AG09309 (cell line): ENCODE measurements at regions not wholly inside any gene's neighbourhood (a gene's known extent, or its start where the extent isn't known, plus 50 kb on each side); places are given as distances from the start of the nearest gene placed in this dataset.

Experiments used
- DNase-seq: peaks from one replicate; pipeline ENCODE4 v3.0.0-alpha.2; 2010; ENCODE audit warnings: low read depth
- H3K4me3 ChIP-seq: 2 replicates; pipeline ENCODE4 v1.5.1; 2011; ENCODE audit warnings: mild to moderate bottlenecking, low read depth, low read length, moderate library complexity; ENCODE audit not compliant: control insufficient read depth
- CTCF ChIP-seq: IDR thresholded peaks from 2 replicates; pipeline ENCODE4 v1.5.1; 2011; ENCODE audit warnings: mild to moderate bottlenecking, low read depth, low read length, inconsistent platforms; ENCODE audit not compliant: insufficient read depth, control insufficient read depth; ENCODE audit errors: missing control alignments

- no peak for DNase-seq
These were observed 52.2 kb upstream of the ABCA1 start for GRCh38 chr9:104980039-104980654.

GRCh38 chr9:104981543-104982129 lies 53.7 kb upstream of the ABCA1 start:
- no peak overlapping the region for H3K4me3 ChIP-seq
- TF ChIP-seq CTCF = no peak
- DNase-seq = no peak

More at GRCh38 chr9:104980039-104980654, 52.2 kb upstream of the ABCA1 start:
- TF ChIP-seq CTCF = no peak
- no peak overlapping the region for H3K4me3 ChIP-seq

- no peak for DNase-seq
- H3K4me3 ChIP-seq = no peak overlapping the region
- no peak for TF ChIP-seq CTCF
These were observed 54.6 kb upstream of the ABCA1 start for GRCh38 chr9:104982543-104982942.

GRCh38 chr9:104983491-104983890 lies 55.5 kb upstream of the ABCA1 start:
- H3K4me3 ChIP-seq = no peak overlapping the region
- DNase-seq = no peak
- TF ChIP-seq CTCF = no peak

GRCh38 chr9:104984121-104984520 lies 56.2 kb upstream of the ABCA1 start:
- TF ChIP-seq CTCF = no peak
- no peak for DNase-seq
- H3K4me3 ChIP-seq = no peak overlapping the region

- no peak for DNase-seq
- H3K4me3 ChIP-seq = no peak overlapping the region
- TF ChIP-seq CTCF = no peak
These were observed 56.6 kb upstream of the ABCA1 start for GRCh38 chr9:104984542-104984941.
